ENCODE measurements at regions not wholly inside any gene's neighbourhood (a gene's known extent, or its start where the extent isn't known, plus 50 kb on each side); places are given as distances from the start of the nearest gene placed in this dataset.

DNA sequence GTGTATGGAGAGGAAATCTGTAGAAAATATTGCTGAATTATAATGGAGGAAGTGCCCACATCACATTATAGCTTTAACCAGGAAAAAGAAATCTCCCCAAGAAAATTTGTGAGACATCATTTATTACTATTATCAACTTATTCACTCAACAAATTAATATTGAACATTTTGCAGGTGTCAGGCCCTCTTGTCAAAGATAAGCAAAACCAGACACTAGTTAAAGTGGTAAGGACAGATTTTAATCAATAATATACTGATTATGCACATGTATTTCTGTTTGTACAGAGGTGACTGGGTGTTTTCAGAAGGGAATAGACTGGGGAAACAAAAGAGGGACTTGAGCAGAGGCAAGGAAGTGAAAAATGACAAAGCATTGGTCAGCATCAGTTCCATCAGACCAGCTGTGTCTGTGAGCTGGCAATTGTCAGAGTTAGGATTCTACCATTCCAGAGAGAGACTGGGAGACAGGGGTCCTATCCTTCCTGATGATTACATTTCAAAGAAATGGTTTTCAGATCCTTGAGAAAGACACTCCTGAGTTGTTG, 519.2 kb downstream of the UTRN start:
- TF ChIP-seq, protein P1, sequence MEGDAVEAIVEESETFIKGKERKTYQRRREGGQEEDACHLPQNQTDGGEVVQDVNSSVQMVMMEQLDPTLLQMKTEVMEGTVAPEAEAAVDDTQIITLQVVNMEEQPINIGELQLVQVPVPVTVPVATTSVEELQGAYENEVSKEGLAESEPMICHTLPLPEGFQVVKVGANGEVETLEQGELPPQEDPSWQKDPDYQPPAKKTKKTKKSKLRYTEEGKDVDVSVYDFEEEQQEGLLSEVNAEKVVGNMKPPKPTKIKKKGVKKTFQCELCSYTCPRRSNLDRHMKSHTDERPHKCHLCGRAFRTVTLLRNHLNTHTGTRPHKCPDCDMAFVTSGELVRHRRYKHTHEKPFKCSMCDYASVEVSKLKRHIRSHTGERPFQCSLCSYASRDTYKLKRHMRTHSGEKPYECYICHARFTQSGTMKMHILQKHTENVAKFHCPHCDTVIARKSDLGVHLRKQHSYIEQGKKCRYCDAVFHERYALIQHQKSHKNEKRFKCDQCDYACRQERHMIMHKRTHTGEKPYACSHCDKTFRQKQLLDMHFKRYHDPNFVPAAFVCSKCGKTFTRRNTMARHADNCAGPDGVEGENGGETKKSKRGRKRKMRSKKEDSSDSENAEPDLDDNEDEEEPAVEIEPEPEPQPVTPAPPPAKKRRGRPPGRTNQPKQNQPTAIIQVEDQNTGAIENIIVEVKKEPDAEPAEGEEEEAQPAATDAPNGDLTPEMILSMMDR (IDR thresholded peaks at IDR 0.05): no peak
- TF ChIP-seq POLR2AphosphoS5 (IDR thresholded peaks at IDR 0.05) (no peak), POLR2A (IDR thresholded peaks at IDR 0.05) (no peak)

Data from suprapubic skin (tissue), 4 donors.